ENCODE measurements at regions not wholly inside any gene's neighbourhood (a gene's known extent, or its start where the extent isn't known, plus 50 kb on each side); places are given as distances from the start of the nearest gene placed in this dataset.

GRCh38 chr12:89840162-89840922 lies 131.7 kb upstream of the ATP2B1 start:
- Histone ChIP-seq H3K27me3 (replicated peaks) (no peaks in the 10 kb centered on the region), H3K27ac (no peak overlapping the region), H3K9me3 (replicated peaks) (no peaks in the 10 kb centered on the region), H3K36me3 (no peaks in the 10 kb centered on the region), H3K4me1 (replicated peaks) (no peaks in the 10 kb centered on the region), H3K4me3 (no peak overlapping the region)
- no peak for DNase-seq (ENCODE audit: low read depth in 1 of 2, low spot score in 2 of 2)

GRCh38 chr12:89839444-89839843 lies 130.8 kb upstream of the ATP2B1 start:
- H3K4me1 ChIP-seq (replicated peaks), result no peaks in the 10 kb centered on the region
- no peaks in the 10 kb centered on the region for H3K9me3 ChIP-seq (replicated peaks)
- DNase-seq (ENCODE audit: low read depth in 1 of 2, low spot score in 2 of 2), result no peak
- H3K27me3 ChIP-seq (replicated peaks), result no peaks in the 10 kb centered on the region
- no peak overlapping the region for H3K4me3 ChIP-seq
- H3K36me3 ChIP-seq, result no peaks in the 10 kb centered on the region
- H3K27ac ChIP-seq, result no peak overlapping the region

GRCh38 chr12:89838833-89839232 lies 130.2 kb upstream of the ATP2B1 start:
- Histone ChIP-seq H3K4me1 (replicated peaks) (no peaks in the 10 kb centered on the region), H3K27me3 (replicated peaks) (no peaks in the 10 kb centered on the region), H3K36me3 (no peaks in the 10 kb centered on the region), H3K9me3 (replicated peaks) (no peaks in the 10 kb centered on the region), H3K4me3 (no peak overlapping the region), H3K27ac (no peak overlapping the region)
- no peak for DNase-seq (ENCODE audit: low read depth in 1 of 2, low spot score in 2 of 2)

- no peak overlapping the region for H3K4me3 ChIP-seq
- H3K36me3 ChIP-seq, result no peaks in the 10 kb centered on the region
- no peaks in the 10 kb centered on the region for H3K27me3 ChIP-seq (replicated peaks)
- no peak overlapping the region for H3K27ac ChIP-seq
- no peaks in the 10 kb centered on the region for H3K4me1 ChIP-seq (replicated peaks)
- DNase-seq (ENCODE audit: low read depth in 1 of 2, low spot score in 2 of 2), result no peak
- no peaks in the 10 kb centered on the region for H3K9me3 ChIP-seq (replicated peaks)
Measured at GRCh38 chr12:89836026-89836425, 127.4 kb upstream of the ATP2B1 start.

- 0 out of 2 replicates have a peak, but pooled peaks cover under 1% of the 10 kb centered on the region for H3K4me1 ChIP-seq (replicated peaks)
- H3K27ac ChIP-seq, result no peak overlapping the region
- H3K9me3 ChIP-seq (replicated peaks), result no peaks in the 10 kb centered on the region
- H3K4me3 ChIP-seq, result no peak overlapping the region
- DNase-seq (ENCODE audit: low read depth in 1 of 2, low spot score in 2 of 2), result no peak
- no peaks in the 10 kb centered on the region for H3K36me3 ChIP-seq
- H3K27me3 ChIP-seq (replicated peaks), result no peaks in the 10 kb centered on the region
Measured at GRCh38 chr12:89834676-89835075, 126.0 kb upstream of the ATP2B1 start.

GRCh38 chr12:89833337-89834252 lies 125.0 kb upstream of the ATP2B1 start:
- H3K9me3 ChIP-seq (replicated peaks), result no peaks in the 10 kb centered on the region
- DNase-seq (ENCODE audit: low read depth in 1 of 2, low spot score in 2 of 2), result no peak
- no peaks in the 10 kb centered on the region for H3K27me3 ChIP-seq (replicated peaks)
- no peak overlapping the region for H3K4me3 ChIP-seq
- no peaks in the 10 kb centered on the region for H3K36me3 ChIP-seq
- H3K27ac ChIP-seq, result no peak overlapping the region
- H3K4me1 ChIP-seq (replicated peaks), result 0 out of 2 replicates have a peak, but pooled peaks cover 7% of the 10 kb centered on the region

GRCh38 chr12:89832336-89832735 lies 123.7 kb upstream of the ATP2B1 start:
- no peaks in the 10 kb centered on the region for H3K9me3 ChIP-seq (replicated peaks)
- H3K27ac ChIP-seq, result no peak overlapping the region
- H3K4me3 ChIP-seq, result no peak overlapping the region
- H3K36me3 ChIP-seq, result no peaks in the 10 kb centered on the region
- DNase-seq (ENCODE audit: low read depth in 1 of 2, low spot score in 2 of 2), result no peak
- H3K27me3 ChIP-seq (replicated peaks), result no peaks in the 10 kb centered on the region
- H3K4me1 ChIP-seq (replicated peaks), result 0 out of 2 replicates have a peak, but pooled peaks cover 7% of the 10 kb centered on the region

GRCh38 chr12:89831310-89832095 lies 122.9 kb upstream of the ATP2B1 start:
- Histone ChIP-seq H3K4me3 (no peak overlapping the region), H3K9me3 (replicated peaks) (no peaks in the 10 kb centered on the region), H3K36me3 (no peaks in the 10 kb centered on the region), H3K27me3 (replicated peaks) (no peaks in the 10 kb centered on the region), H3K27ac (no peak overlapping the region), H3K4me1 (replicated peaks) (peaks cover 8% of the 10 kb centered on the region; the same call in 1 of the 2 replicates)
- no peak for DNase-seq (ENCODE audit: low read depth in 1 of 2, low spot score in 2 of 2)

GRCh38 chr12:89829434-89829975 lies 120.9 kb upstream of the ATP2B1 start:
- Histone ChIP-seq H3K27ac (no peak overlapping the region), H3K36me3 (no peaks in the 10 kb centered on the region), H3K9me3 (replicated peaks) (no peaks in the 10 kb centered on the region), H3K4me1 (replicated peaks) (peaks cover 17% of the 10 kb centered on the region), H3K27me3 (replicated peaks) (no peaks in the 10 kb centered on the region), H3K4me3 (no peak overlapping the region)
- DNase-seq (ENCODE audit: low read depth in 1 of 2, low spot score in 2 of 2), result peak in 1 of 2 experiments; percentile 4

- peaks cover 17% of the 10 kb centered on the region for H3K4me1 ChIP-seq (replicated peaks)
- H3K36me3 ChIP-seq, result no peaks in the 10 kb centered on the region
- no peak for DNase-seq (ENCODE audit: low read depth in 1 of 2, low spot score in 2 of 2)
- H3K4me3 ChIP-seq, result no peak overlapping the region
- no peaks in the 10 kb centered on the region for H3K9me3 ChIP-seq (replicated peaks)
- no peaks in the 10 kb centered on the region for H3K27me3 ChIP-seq (replicated peaks)
- no peak overlapping the region for H3K27ac ChIP-seq
Measured at GRCh38 chr12:89828575-89828974, 119.9 kb upstream of the ATP2B1 start.

- H3K27ac ChIP-seq, result no peak overlapping the region
- no peaks in the 10 kb centered on the region for H3K36me3 ChIP-seq
- peaks cover 17% of the 10 kb centered on the region for H3K4me1 ChIP-seq (replicated peaks)
- no peak for DNase-seq (ENCODE audit: low read depth in 1 of 2, low spot score in 2 of 2)
- H3K9me3 ChIP-seq (replicated peaks), result no peaks in the 10 kb centered on the region
- H3K27me3 ChIP-seq (replicated peaks), result no peaks in the 10 kb centered on the region
- no peak overlapping the region for H3K4me3 ChIP-seq
Measured at GRCh38 chr12:89827592-89827991, 119.0 kb upstream of the ATP2B1 start.

- Histone ChIP-seq H3K27me3 (replicated peaks) (no peaks in the 10 kb centered on the region), H3K9me3 (replicated peaks) (no peaks in the 10 kb centered on the region), H3K4me1 (replicated peaks) (peaks cover 17% of the 10 kb centered on the region), H3K36me3 (no peaks in the 10 kb centered on the region), H3K27ac (no peak overlapping the region), H3K4me3 (no peak overlapping the region)
- DNase-seq (ENCODE audit: low read depth in 1 of 2, low spot score in 2 of 2), result no peak
Measured at GRCh38 chr12:89826468-89826867, 117.8 kb upstream of the ATP2B1 start.
